ENCODE measurements at regions not wholly inside any gene's neighbourhood (a gene's known extent, or its start where the extent isn't known, plus 50 kb on each side); places are given as distances from the start of the nearest gene placed in this dataset.

- BruUV-seq (replicated peaks), result no TSS peak
- CTCF ChIA-PET, result no interaction called here
- Histone ChIP-seq H2AFZ (ENCODE audit: low read depth, low read length, poor library complexity, severe bottlenecking) (no peak overlapping the region), H3K4me1 (ENCODE audit: control insufficient read depth in 1 of 2, insufficient read depth in 2 of 2, low read length in 2 of 2) (no peaks in the 10 kb centered on the region), H3K36me3 (ENCODE audit: control insufficient read depth in 1 of 2, insufficient read depth in 2 of 2, low read length in 2 of 2) (no peaks in the 10 kb centered on the region), H3K9me2 (ENCODE audit: insufficient read depth) (no peaks in the 10 kb centered on the region), H3K27me3 (ENCODE audit: insufficient read depth, low read length) (peaks cover 19% of the 10 kb centered on the region; the same call in 1 of the 2 replicates), H3K27ac (ENCODE audit: low read depth, low read length) (no peak overlapping the region), H3K9ac (ENCODE audit: low read length) (no peak overlapping the region), H3K4me3 (replicated peaks in 1 of 2; ENCODE audit: low read depth in 1 of 2, low read length in 2 of 2) (no peak overlapping the region), H3K9me3 (ENCODE audit: control insufficient read depth in 1 of 2, insufficient read depth in 1 of 2, low read depth in 1 of 2, low read length in 2 of 2) (no peaks in the 10 kb centered on the region), H3K79me2 (ENCODE audit: insufficient read depth, low read length) (no peaks in the 10 kb centered on the region), H3K4me2 (ENCODE audit: low read length) (no peak overlapping the region), H4K20me1 (ENCODE audit: insufficient read depth) (no peaks in the 10 kb centered on the region)
- no peak for DNase-seq (ENCODE audit: low read depth, low spot score)
- TF ChIP-seq MAX (IDR thresholded peaks at IDR 0.05) (no peak), ZNF274 (IDR thresholded peaks at IDR 0.05; ENCODE audit: low read depth, low read length) (no peak), EZH2 (IDR thresholded peaks at IDR 0.05) (no peak), ZBTB33 (IDR thresholded peaks at IDR 0.05; ENCODE audit: extremely low read depth, insufficient replicate concordance, low read length) (no peak), CBX3 (IDR thresholded peaks at IDR 0.05; ENCODE audit: low read depth) (no peak), CEBPB (IDR thresholded peaks at IDR 0.05; ENCODE audit: low read depth) (no peak), SP1 (IDR thresholded peaks at IDR 0.05; ENCODE audit: low read depth) (no peak), ATF3 (IDR thresholded peaks at IDR 0.05) (no peak), RAD21 (IDR thresholded peaks at IDR 0.05; ENCODE audit: low read depth) (no peak), POLR2AphosphoS5 (IDR thresholded peaks at IDR 0.05; ENCODE audit: low read depth, low read length) (no peak), CTCF (IDR thresholded peaks at IDR 0.05 in 2 of 3, conservative IDR thresholded peaks at IDR 0.05 in 1 of 3; ENCODE audit: borderline replicate concordance in 1 of 3, insufficient read depth in 1 of 3, low read depth in 2 of 3, low read length in 2 of 3) (no peak), FOSL1 (IDR thresholded peaks at IDR 0.05; ENCODE audit: low read depth) (no peak), POLR2A (IDR thresholded peaks at IDR 0.05; ENCODE audit: borderline replicate concordance, extremely low read depth, insufficient read depth, insufficient read length) (no peak), EGR1 (IDR thresholded peaks at IDR 0.05; ENCODE audit: low read depth) (no peak), JUND (IDR thresholded peaks at IDR 0.05) (no peak), EZH2phosphoT487 (IDR thresholded peaks at IDR 0.05; ENCODE audit: borderline replicate concordance) (no peak), ZFX (IDR thresholded peaks at IDR 0.05) (no peak), TCF7L2 (IDR thresholded peaks at IDR 0.05; ENCODE audit: borderline replicate concordance, extremely low read depth, insufficient read depth, insufficient read length) (no peak), SRF (IDR thresholded peaks at IDR 0.05; ENCODE audit: low read depth) (no peak)
- ATAC-seq, result no peak
- RAD21 ChIA-PET (ENCODE audit: low non-redundant PET in 1 of 2, low total read pairs in 2 of 2, uncharacterized antibody in 2 of 2, unreplicated experiment in 2 of 2), result no interaction called here
- POLR2A ChIA-PET, result no interaction called here
- intact Hi-C loops (cut with micrococcal nuclease), result no loop called here
Measured at GRCh38 chr4:52247941-52248340, 196.8 kb downstream of the SPATA18 start.
